ENCODE measurements at regions not wholly inside any gene's neighbourhood (a gene's known extent, or its start where the extent isn't known, plus 50 kb on each side); places are given as distances from the start of the nearest gene placed in this dataset.

DNA sequence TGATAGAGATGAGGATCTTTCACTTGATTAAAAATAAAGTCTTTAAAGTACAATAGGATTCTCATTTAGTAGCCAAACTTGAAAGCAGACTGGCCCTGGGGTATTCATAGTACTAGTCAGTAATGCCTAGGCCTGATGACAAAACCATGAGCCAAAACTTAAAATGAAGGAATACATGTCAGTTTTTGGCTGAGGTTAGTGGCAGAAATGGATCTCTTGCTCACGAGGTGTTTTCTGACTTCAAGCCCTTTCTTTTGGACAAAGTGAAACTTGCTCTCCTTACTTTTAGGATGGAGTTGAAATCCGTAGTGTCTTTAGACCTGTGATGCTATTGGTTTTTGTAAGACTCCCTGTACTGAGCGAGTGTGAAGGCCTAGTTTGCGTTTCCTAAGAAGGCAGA, 157.7 kb downstream of the CCNG2 start:
- no peak for DNase-seq (ENCODE audit: low read depth)
- H3K4me3 ChIP-seq (ENCODE audit: low read depth, low read length): no peak overlapping the region
- TF ChIP-seq, protein P1, sequence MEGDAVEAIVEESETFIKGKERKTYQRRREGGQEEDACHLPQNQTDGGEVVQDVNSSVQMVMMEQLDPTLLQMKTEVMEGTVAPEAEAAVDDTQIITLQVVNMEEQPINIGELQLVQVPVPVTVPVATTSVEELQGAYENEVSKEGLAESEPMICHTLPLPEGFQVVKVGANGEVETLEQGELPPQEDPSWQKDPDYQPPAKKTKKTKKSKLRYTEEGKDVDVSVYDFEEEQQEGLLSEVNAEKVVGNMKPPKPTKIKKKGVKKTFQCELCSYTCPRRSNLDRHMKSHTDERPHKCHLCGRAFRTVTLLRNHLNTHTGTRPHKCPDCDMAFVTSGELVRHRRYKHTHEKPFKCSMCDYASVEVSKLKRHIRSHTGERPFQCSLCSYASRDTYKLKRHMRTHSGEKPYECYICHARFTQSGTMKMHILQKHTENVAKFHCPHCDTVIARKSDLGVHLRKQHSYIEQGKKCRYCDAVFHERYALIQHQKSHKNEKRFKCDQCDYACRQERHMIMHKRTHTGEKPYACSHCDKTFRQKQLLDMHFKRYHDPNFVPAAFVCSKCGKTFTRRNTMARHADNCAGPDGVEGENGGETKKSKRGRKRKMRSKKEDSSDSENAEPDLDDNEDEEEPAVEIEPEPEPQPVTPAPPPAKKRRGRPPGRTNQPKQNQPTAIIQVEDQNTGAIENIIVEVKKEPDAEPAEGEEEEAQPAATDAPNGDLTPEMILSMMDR (IDR thresholded peaks at IDR 0.05; ENCODE audit: insufficient read depth, low read depth, low read length): no peak

- TF ChIP-seq, protein P1 (IDR thresholded peaks at IDR 0.05; ENCODE audit: insufficient read depth, low read depth, low read length): no peak
- H3K4me3 ChIP-seq (ENCODE audit: low read depth, low read length): no peak overlapping the region
- no peak for DNase-seq (ENCODE audit: low read depth)
Measured at GRCh38 chr4:77327151-77327550, 170.1 kb downstream of the CCNG2 start.

- no peak for DNase-seq (ENCODE audit: low read depth)
- TF ChIP-seq, protein P1 (IDR thresholded peaks at IDR 0.05; ENCODE audit: insufficient read depth, low read depth, low read length): no peak
- no peak overlapping the region for H3K4me3 ChIP-seq (ENCODE audit: low read depth, low read length)
Measured at GRCh38 chr4:77332696-77333270, 175.8 kb downstream of the CCNG2 start.

GRCh38 chr4:77336411-77337142, 179.6 kb downstream of the CCNG2 start:
- TF ChIP-seq, protein P1 (IDR thresholded peaks at IDR 0.05; ENCODE audit: insufficient read depth, low read depth, low read length): no peak
- no peak for DNase-seq (ENCODE audit: low read depth)
- H3K4me3 ChIP-seq (ENCODE audit: low read depth, low read length): no peak overlapping the region

DNA sequence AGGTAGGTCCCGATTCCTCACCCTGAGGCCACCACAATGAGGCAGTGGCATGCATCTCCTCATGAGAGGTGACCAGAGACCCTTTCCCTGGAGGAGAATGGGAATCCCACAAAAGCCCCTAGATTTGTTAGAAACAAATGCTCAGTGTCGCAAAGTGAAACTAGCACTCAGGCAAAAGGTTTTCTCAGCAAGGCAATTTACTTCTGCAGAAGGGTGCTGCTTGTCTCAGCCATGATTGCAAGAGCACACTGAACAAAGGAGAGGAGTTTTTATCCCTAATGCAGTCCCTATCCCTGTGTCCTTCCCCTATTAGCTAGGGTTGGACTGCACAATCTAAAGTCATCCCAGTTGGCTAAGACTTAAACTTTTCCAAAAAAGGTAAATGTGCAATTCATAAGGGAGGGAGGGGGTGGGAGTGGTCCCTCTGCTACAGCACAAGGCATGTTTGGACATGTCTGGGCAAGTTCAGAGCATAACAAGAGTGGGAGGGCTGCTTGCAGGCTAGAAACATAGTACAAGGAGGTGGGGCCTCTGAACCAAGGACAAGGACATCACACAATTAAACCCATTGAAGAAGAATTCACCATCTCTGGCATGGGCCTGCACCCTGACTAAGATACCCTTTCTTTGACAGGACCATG, 185.3 kb downstream of the CCNG2 start:
- TF ChIP-seq, protein P1 (IDR thresholded peaks at IDR 0.05; ENCODE audit: insufficient read depth, low read depth, low read length): no peak
- H3K4me3 ChIP-seq (ENCODE audit: low read depth, low read length): no peak overlapping the region
- DNase-seq (ENCODE audit: low read depth): no peak

GRCh38 chr4:77344001-77344400, 187.0 kb downstream of the CCNG2 start:
- TF ChIP-seq, protein P1 (IDR thresholded peaks at IDR 0.05; ENCODE audit: insufficient read depth, low read depth, low read length): no peak
- DNase-seq (ENCODE audit: low read depth): no peak

More at GRCh38 chr4:77344001-77344400, 187.0 kb downstream of the CCNG2 start:
- no peak overlapping the region for H3K4me3 ChIP-seq (ENCODE audit: low read depth, low read length)

All from fibroblast of villous mesenchyme (primary cell).